ENCODE measurements at regions not wholly inside any gene's neighbourhood (a gene's known extent, or its start where the extent isn't known, plus 50 kb on each side); places are given as distances from the start of the nearest gene placed in this dataset.

GRCh38 chr2:42861321-42861720 is 68.9 kb upstream of the HAAO start:
- TF ChIP-seq SREBF2 (IDR thresholded peaks at IDR 0.05; ENCODE audit: low read length), result no peak
- no peak for TF ChIP-seq SIN3A (IDR thresholded peaks at IDR 0.05; ENCODE audit: low read depth, low read length)
